ENCODE measurements at regions not wholly inside any gene's neighbourhood (a gene's known extent, or its start where the extent isn't known, plus 50 kb on each side); places are given as distances from the start of the nearest gene placed in this dataset.

DNA sequence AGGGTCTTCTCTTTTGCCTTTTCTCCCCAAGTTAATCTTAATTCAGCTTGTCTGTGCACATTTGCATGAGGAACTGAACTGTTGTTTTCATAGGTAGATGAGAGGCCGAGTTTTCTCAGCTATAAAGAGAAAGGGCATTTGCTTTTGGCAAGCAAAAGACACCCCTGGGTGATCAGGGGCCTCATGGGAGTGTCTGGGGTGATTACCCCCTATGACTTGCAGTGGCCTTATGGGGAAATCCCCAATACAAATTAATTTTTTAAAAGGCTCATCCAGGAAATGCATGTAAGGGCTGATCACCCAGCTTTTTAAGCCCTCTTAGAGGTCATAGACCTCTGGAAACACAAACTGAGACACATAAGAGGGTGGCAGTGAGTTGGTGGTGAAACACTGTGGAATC lies 56.4 kb upstream of the HMX1 start:
- no peak for DNase-seq (ENCODE audit: low read depth in 2 of 2)
- H3K4me3 ChIP-seq (replicated peaks in 1 of 2; ENCODE audit: low read depth in 2 of 2, low read length in 2 of 2) = no peak overlapping the region
- TF ChIP-seq, protein P1, sequence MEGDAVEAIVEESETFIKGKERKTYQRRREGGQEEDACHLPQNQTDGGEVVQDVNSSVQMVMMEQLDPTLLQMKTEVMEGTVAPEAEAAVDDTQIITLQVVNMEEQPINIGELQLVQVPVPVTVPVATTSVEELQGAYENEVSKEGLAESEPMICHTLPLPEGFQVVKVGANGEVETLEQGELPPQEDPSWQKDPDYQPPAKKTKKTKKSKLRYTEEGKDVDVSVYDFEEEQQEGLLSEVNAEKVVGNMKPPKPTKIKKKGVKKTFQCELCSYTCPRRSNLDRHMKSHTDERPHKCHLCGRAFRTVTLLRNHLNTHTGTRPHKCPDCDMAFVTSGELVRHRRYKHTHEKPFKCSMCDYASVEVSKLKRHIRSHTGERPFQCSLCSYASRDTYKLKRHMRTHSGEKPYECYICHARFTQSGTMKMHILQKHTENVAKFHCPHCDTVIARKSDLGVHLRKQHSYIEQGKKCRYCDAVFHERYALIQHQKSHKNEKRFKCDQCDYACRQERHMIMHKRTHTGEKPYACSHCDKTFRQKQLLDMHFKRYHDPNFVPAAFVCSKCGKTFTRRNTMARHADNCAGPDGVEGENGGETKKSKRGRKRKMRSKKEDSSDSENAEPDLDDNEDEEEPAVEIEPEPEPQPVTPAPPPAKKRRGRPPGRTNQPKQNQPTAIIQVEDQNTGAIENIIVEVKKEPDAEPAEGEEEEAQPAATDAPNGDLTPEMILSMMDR (IDR thresholded peaks at IDR 0.05; ENCODE audit: low read depth, low read length) = no peak

DNA sequence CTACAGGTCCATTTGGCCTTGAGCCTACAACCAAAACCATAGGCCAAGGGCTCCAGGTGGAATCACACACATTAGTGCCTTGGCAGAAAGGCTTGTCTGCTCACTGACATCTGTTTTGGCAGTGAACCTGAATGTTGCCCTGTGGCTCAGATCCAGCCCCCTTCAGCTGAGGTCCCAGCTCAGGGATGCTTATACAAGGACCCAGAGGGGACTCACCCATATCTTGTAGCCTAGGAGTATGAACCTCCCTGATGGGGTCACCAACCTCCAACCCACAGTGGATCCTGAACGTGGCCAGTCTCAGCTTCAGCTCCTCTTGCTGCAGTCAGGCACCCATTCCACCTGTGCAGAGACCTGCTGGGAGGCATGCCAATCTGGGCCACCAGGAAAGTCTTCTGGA lies 50.8 kb upstream of the HMX1 start:
- no peak for DNase-seq (ENCODE audit: low read depth in 2 of 2)
- H3K4me3 ChIP-seq (replicated peaks in 1 of 2; ENCODE audit: low read depth in 2 of 2, low read length in 2 of 2) = no peak overlapping the region
- TF ChIP-seq, protein P1 (IDR thresholded peaks at IDR 0.05; ENCODE audit: low read depth, low read length) = no peak

DNA sequence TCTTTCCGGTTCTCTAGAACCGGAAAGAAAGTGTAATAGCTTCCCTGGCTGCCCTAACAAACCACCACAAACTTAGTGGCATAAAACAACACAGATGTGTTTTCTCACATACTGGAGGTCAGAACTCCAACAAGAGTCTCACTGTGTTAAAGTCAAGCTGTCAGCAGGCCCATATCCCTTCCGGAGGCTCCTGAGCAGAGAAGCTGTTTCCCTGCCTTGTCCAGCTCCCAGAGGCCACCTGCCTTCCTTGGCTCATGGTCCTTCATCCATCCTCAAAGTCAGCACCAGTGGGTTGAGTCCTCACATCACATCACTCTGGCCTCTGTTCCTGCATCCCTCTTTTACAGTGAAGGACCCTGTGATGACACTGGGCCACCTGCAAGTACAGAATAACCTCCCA lies 49.8 kb upstream of the HMX1 start:
- H3K4me3 ChIP-seq (replicated peaks in 1 of 2; ENCODE audit: low read depth in 2 of 2, low read length in 2 of 2) = no peak overlapping the region
- DNase-seq (ENCODE audit: low read depth in 2 of 2) = no peak
- TF ChIP-seq, protein P1 (IDR thresholded peaks at IDR 0.05; ENCODE audit: low read depth, low read length) = no peak
